AG09319 (cell line): ENCODE measurements at regions not wholly inside any gene's neighbourhood (a gene's known extent, or its start where the extent isn't known, plus 50 kb on each side); places are given as distances from the start of the nearest gene placed in this dataset.
A peak's percentile ranks its signal among the peaks of the same experiment; 100 is the strongest.

ENCODE experiments used
- DNase-seq: peaks from one replicate; pipeline ENCODE4 v3.0.0-alpha.2; 2010; ENCODE audit warnings: low read depth; ENCODE audit errors: extremely low read depth
- CTCF ChIP-seq: IDR thresholded peaks from 2 replicates; pipeline ENCODE4 v1.5.1; 2011; ENCODE audit warnings: low read depth, mild to moderate bottlenecking, inconsistent platforms, low read length, moderate library complexity

- no peak for TF ChIP-seq CTCF
- DNase-seq, result no peak
Measured at GRCh38 chr4:124189545-124189944, 523.0 kb downstream of the ANKRD50 start.

- DNase-seq, result no peak
- no peak for TF ChIP-seq CTCF
Measured at GRCh38 chr4:124191329-124191728, 521.2 kb downstream of the ANKRD50 start.

- no peak for DNase-seq
- TF ChIP-seq CTCF, result no peak
Measured at GRCh38 chr4:124192544-124192943, 520.0 kb downstream of the ANKRD50 start.

GRCh38 chr4:124199185-124199584, 513.3 kb downstream of the ANKRD50 start:
- TF ChIP-seq CTCF, result no peak
- no peak for DNase-seq

- TF ChIP-seq CTCF, result no peak
- DNase-seq, result no peak
Measured at GRCh38 chr4:124199755-124200154, 512.8 kb downstream of the ANKRD50 start.

- TF ChIP-seq CTCF, result no peak
- no peak for DNase-seq
Measured at GRCh38 chr4:124201636-124202035, 510.9 kb downstream of the ANKRD50 start.

- no peak for DNase-seq
- peak; percentile 23 for TF ChIP-seq CTCF
Measured at GRCh38 chr4:124202099-124202498, 510.4 kb downstream of the ANKRD50 start.
